ENCODE measurements at regions not wholly inside any gene's neighbourhood (a gene's known extent, or its start where the extent isn't known, plus 50 kb on each side); places are given as distances from the start of the nearest gene placed in this dataset.

- no peak for ATAC-seq
These were observed 355.8 kb downstream of the MCTP2 start for GRCh38 chr15:94587113-94587512.

GRCh38 chr15:94588993-94589392 lies 357.6 kb downstream of the MCTP2 start:
- intact Hi-C loops (cut with DNase I): no loop called here
- no peak for ATAC-seq
- H3K9me3 ChIP-seq: no peaks in the 10 kb centered on the region
- DNase-seq: no peak
- H3K4me1 ChIP-seq: peaks cover 0 to 11% of the 10 kb centered on the region in 2 donors
- H3K27me3 ChIP-seq: peaks cover 0 to 34% of the 10 kb centered on the region in 2 donors
- H3K4me3 ChIP-seq: no peak overlapping the region
- H3K27ac ChIP-seq: no peak overlapping the region
- no peak for TF ChIP-seq CTCF (IDR thresholded peaks at IDR 0.05)
- no peaks in the 10 kb centered on the region for H3K36me3 ChIP-seq

More at GRCh38 chr15:94587113-94587512, 355.8 kb downstream of the MCTP2 start:
- H3K36me3 ChIP-seq: no peaks in the 10 kb centered on the region
- peaks cover 0 to 11% of the 10 kb centered on the region in 2 donors for H3K4me1 ChIP-seq
- DNase-seq: peak in 1 of 4 donors; percentile 36
- no peak overlapping the region for H3K27ac ChIP-seq
- no peaks in the 10 kb centered on the region for H3K9me3 ChIP-seq
- no peak overlapping the region for H3K4me3 ChIP-seq
- peaks cover 0 to 47% of the 10 kb centered on the region in 2 donors for H3K27me3 ChIP-seq
- intact Hi-C loops (cut with DNase I): no loop called here
- no peak for TF ChIP-seq CTCF (IDR thresholded peaks at IDR 0.05)

GRCh38 chr15:94592495-94592894 lies 361.1 kb downstream of the MCTP2 start:
- ATAC-seq: no peak
- Histone ChIP-seq H3K4me3 (no peak overlapping the region), H3K9me3 (no peaks in the 10 kb centered on the region), H3K4me1 (no peaks in the 10 kb centered on the region), H3K36me3 (no peaks in the 10 kb centered on the region), H3K27ac (no peak overlapping the region), H3K27me3 (peaks cover 0 to 6% of the 10 kb centered on the region in 2 donors)
- TF ChIP-seq CTCF (IDR thresholded peaks at IDR 0.05): no peak
- no peak for DNase-seq
- intact Hi-C loops (cut with DNase I): no loop called here

GRCh38 chr15:94596707-94597106 lies 365.3 kb downstream of the MCTP2 start:
- peaks cover 0 to 6% of the 10 kb centered on the region in 2 donors for H3K27me3 ChIP-seq
- H3K36me3 ChIP-seq: no peaks in the 10 kb centered on the region
- no peak for ATAC-seq
- no peaks in the 10 kb centered on the region for H3K4me1 ChIP-seq
- DNase-seq: no peak
- no peaks in the 10 kb centered on the region for H3K9me3 ChIP-seq
- no peak overlapping the region for H3K4me3 ChIP-seq
- H3K27ac ChIP-seq: no peak overlapping the region
- no peak for TF ChIP-seq CTCF (IDR thresholded peaks at IDR 0.05)
- intact Hi-C loops (cut with DNase I): no loop called here

GRCh38 chr15:94600505-94600904 lies 369.1 kb downstream of the MCTP2 start:
- no peaks in the 10 kb centered on the region for H3K27me3 ChIP-seq
- intact Hi-C loops (cut with DNase I): no loop called here
- DNase-seq (no peak), ATAC-seq (no peak)
- no peak overlapping the region for H3K27ac ChIP-seq
- peaks cover 0 to 6% of the 10 kb centered on the region in 2 donors for H3K4me1 ChIP-seq
- H3K36me3 ChIP-seq: no peaks in the 10 kb centered on the region
- no peaks in the 10 kb centered on the region for H3K9me3 ChIP-seq
- no peak for TF ChIP-seq CTCF (IDR thresholded peaks at IDR 0.05)
- no peak overlapping the region for H3K4me3 ChIP-seq
